Panc1 (cell line): ENCODE measurements at regions not wholly inside any gene's neighbourhood (a gene's known extent, or its start where the extent isn't known, plus 50 kb on each side); places are given as distances from the start of the nearest gene placed in this dataset.

Experiments
- ATAC-seq: fragments of 200-7000 bp; cut with Tn5 transposase; 2 replicates; pipeline ENCODE4 v1.9.1; 2020; ENCODE audit warnings: mild to moderate bottlenecking, moderate library complexity
- BruUV-seq: library from RNA; stranded (reverse); fragments of 400-500 nt; replicated peaks from 2 replicates; lab custom pipeline; 2021; lab: Mats Ljungman, UMichigan
- CTCF ChIA-PET: fragments of 300-600 bp; sonication (Branson Sonifier 250); formaldehyde crosslinking; loops from one replicate; lab custom pipeline; 2022; ENCODE audit warnings: antibody characterized with exemption; lab: Charles Lee
- POLR2A ChIA-PET: fragments of 300-600 bp; sonication (Branson Sonifier 250); formaldehyde crosslinking; loops from one replicate; lab custom pipeline; 2022; ENCODE audit warnings: antibody characterized with exemption; lab: Charles Lee
- DNase-seq: peaks from one replicate; pipeline ENCODE4 v3.0.0-alpha.2; 2010; ENCODE audit warnings: low read depth, low spot score
- H3K27ac ChIP-seq: 2 replicates; pipeline ENCODE4 v1.5.1; 2011; ENCODE audit warnings: mild to moderate bottlenecking, low read length, inconsistent platforms
- H3K27me3 ChIP-seq: fragments of 200-500 bp; sonication (Bioruptor generic); 2 replicates; pipeline ENCODE4 v1.6.0; 2014; ENCODE audit warnings: low read length, inconsistent platforms; ENCODE audit not compliant: control insufficient read depth, insufficient read depth
- H3K36me3 ChIP-seq: fragments of 200-500 bp; sonication (Bioruptor generic); 2 replicates; pipeline ENCODE4 v1.5.1; 2014; ENCODE audit warnings: inconsistent platforms, mild to moderate bottlenecking, low read length, moderate library complexity; ENCODE audit not compliant: control insufficient read depth, insufficient read depth
- H3K4me1 ChIP-seq: 2 replicates; pipeline ENCODE4 v1.5.1; 2011; ENCODE audit warnings: inconsistent platforms, mild to moderate bottlenecking, low read length, moderate library complexity; ENCODE audit not compliant: control insufficient read depth, insufficient read depth
- H3K4me3 ChIP-seq, 2 experiments: 2 replicates each; pipeline ENCODE4 v1.5.1; 2011 to 2012; ENCODE audit warnings: low read depth in 2 of 2, low read length in 2 of 2, mild to moderate bottlenecking in 2 of 2, inconsistent platforms in 1 of 2, moderate library complexity in 1 of 2
- H3K9me3 ChIP-seq: fragments of 200-500 bp; sonication (Bioruptor generic); 2 replicates; pipeline ENCODE4 v1.5.1; 2014; ENCODE audit warnings: low read depth, mild to moderate bottlenecking, inconsistent platforms, low read length, moderate library complexity; ENCODE audit not compliant: control insufficient read depth, insufficient read depth
- CTCF ChIP-seq: fragments of 450-650 bp; IDR thresholded peaks from 2 replicates; pipeline ENCODE4 v1.5.1; 2017; ENCODE audit warnings: mild to moderate bottlenecking
- POLR2AphosphoS5 ChIP-seq: IDR thresholded peaks from 2 replicates; pipeline ENCODE4 v1.6.1; 2012; ENCODE audit warnings: mild to moderate bottlenecking, low read depth, low read length, moderate library complexity
- SIN3A ChIP-seq: IDR thresholded peaks from 2 replicates; pipeline ENCODE4 v1.6.1; 2012; ENCODE audit warnings: low read depth, mild to moderate bottlenecking, low read length, moderate library complexity, borderline replicate concordance; ENCODE audit not compliant: insufficient read depth
- TCF7L2 ChIP-seq: IDR thresholded peaks from 2 replicates; pipeline ENCODE4 v1.6.1; 2011; ENCODE audit warnings: mild to moderate bottlenecking, low read depth, low read length, inconsistent platforms
- in situ Hi-C: cut with HindIII; loops from 2 replicates; pipeline ENCODE4 v1.10.0; 2016; ENCODE audit warnings: low sequenced_read_pairs, low pct_unique_long_range_greater_than_20kb
- intact Hi-C: fragments of 100-400 bp; cut with micrococcal nuclease; formaldehyde crosslinking; loops from one replicate; pipeline ENCODE4 v1.10.0; 2022; ENCODE audit not compliant: unreplicated experiment
- TF ChIP-seq, protein P1 (sequence below), 2 experiments: IDR thresholded peaks; 2 replicates each; pipeline ENCODE4 v1.6.1; 2011 to 2012; ENCODE audit warnings: low read depth in 2 of 2, control low read depth in 1 of 2, low read length in 1 of 2, mild to moderate bottlenecking in 1 of 2, moderate library complexity in 1 of 2; ENCODE audit not compliant: insufficient read depth in 1 of 2

DNA sequence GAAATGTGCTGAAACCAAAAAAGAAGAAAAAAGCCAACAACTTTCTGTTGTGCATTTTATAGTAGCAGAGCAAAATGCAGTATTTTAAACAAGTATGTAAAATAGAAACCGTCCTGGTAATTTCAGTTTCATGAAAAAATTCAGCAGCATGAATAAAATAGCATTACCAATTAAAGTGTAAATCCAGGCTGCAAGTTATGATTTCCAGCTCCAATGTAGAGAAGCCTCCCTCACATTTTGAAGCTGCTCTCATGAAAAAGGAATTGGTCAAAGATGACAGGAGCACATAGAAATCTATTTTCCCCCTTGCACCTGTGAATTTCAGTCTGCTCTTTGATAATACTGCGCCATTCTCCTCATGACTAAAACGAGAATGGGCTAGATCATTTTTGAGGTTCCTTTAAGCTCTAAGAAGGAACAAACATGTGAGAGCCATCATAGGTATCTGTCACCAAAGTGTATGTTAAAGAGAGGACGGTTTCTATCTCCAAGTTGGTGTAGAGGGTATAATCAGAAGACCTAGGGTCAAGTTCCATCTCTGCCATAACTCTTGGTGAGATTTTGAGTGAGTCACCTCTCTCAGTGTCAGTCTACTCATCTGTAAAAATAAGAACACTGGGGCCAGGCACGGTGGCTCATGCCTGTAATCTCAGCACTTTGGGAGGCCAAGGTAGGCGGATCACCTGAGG is 107.5 kb downstream of the MTPAP start:
- H3K27me3 ChIP-seq, result no peaks in the 10 kb centered on the region
- in situ Hi-C loops (no loop called here), intact Hi-C loops (no loop called here)
- no peak for DNase-seq
- H3K4me1 ChIP-seq, result no peaks in the 10 kb centered on the region; the same call in 1 of the 2 replicates
- H3K9me3 ChIP-seq, result no peaks in the 10 kb centered on the region
- no peaks in the 10 kb centered on the region for H3K36me3 ChIP-seq
- TF ChIP-seq POLR2AphosphoS5 (no peak), CTCF (peak; percentile 24; the same call in 1 of the 2 replicates)
- no peak overlapping the region for H3K4me3 ChIP-seq
- POLR2A ChIA-PET, result no interaction called here
- ATAC-seq, result no peak
- BruUV-seq, result no TSS peak
- CTCF ChIA-PET, result interaction anchor here (0.5 to 0.6 kb wide), 3 partner anchors 120 to 855 kb away, joined by 3 to 10 read pairs (median 7); no protein-coding TSS in a partner anchor
- no peak overlapping the region for H3K27ac ChIP-seq

DNA sequence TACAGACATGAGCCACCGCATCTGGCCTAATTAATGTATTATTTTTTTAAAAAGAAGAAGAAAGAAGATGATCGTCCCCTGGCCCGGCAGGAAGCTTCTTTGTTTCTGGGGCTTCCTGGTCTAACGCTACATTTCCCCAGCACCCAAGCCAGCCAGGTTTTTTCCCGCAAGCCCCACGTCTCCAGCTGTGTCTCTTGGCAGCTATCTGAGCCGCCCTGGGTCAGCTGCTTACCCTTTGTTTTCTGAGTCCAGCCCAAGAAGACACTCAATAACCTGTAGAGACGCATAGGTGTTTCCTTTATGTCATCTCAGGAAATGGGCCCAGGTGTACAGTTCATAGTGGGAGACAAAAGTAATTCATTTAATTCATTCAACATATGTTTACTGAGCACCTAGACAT is 110.2 kb downstream of the MTPAP start:
- no peaks in the 10 kb centered on the region for H3K36me3 ChIP-seq
- no TSS peak for BruUV-seq
- TF ChIP-seq TCF7L2 (no peak), POLR2AphosphoS5 (no peak), SIN3A (no peak), CTCF (no peak)
- TF ChIP-seq, protein P1, sequence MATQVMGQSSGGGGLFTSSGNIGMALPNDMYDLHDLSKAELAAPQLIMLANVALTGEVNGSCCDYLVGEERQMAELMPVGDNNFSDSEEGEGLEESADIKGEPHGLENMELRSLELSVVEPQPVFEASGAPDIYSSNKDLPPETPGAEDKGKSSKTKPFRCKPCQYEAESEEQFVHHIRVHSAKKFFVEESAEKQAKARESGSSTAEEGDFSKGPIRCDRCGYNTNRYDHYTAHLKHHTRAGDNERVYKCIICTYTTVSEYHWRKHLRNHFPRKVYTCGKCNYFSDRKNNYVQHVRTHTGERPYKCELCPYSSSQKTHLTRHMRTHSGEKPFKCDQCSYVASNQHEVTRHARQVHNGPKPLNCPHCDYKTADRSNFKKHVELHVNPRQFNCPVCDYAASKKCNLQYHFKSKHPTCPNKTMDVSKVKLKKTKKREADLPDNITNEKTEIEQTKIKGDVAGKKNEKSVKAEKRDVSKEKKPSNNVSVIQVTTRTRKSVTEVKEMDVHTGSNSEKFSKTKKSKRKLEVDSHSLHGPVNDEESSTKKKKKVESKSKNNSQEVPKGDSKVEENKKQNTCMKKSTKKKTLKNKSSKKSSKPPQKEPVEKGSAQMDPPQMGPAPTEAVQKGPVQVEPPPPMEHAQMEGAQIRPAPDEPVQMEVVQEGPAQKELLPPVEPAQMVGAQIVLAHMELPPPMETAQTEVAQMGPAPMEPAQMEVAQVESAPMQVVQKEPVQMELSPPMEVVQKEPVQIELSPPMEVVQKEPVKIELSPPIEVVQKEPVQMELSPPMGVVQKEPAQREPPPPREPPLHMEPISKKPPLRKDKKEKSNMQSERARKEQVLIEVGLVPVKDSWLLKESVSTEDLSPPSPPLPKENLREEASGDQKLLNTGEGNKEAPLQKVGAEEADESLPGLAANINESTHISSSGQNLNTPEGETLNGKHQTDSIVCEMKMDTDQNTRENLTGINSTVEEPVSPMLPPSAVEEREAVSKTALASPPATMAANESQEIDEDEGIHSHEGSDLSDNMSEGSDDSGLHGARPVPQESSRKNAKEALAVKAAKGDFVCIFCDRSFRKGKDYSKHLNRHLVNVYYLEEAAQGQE (IDR thresholded peaks at IDR 0.05; ENCODE audit: insufficient read depth in 1 of 2, low read depth in 2 of 2, low read length in 1 of 2), result no peak
- CTCF ChIA-PET, result no interaction called here
- no peaks in the 10 kb centered on the region for H3K4me1 ChIP-seq
- in situ Hi-C loops (no loop called here), intact Hi-C loops (no loop called here)
- no peak overlapping the region for H3K27ac ChIP-seq
- no peak overlapping the region for H3K4me3 ChIP-seq
- no peaks in the 10 kb centered on the region for H3K27me3 ChIP-seq
- POLR2A ChIA-PET, result no interaction called here
- H3K9me3 ChIP-seq, result no peaks in the 10 kb centered on the region
- ATAC-seq, result no peak
- no peak for DNase-seq
